BLaER1 (cell line): ENCODE measurements at regions not wholly inside any gene's neighbourhood (a gene's known extent, or its start where the extent isn't known, plus 50 kb on each side); places are given as distances from the start of the nearest gene placed in this dataset.

Source experiments
- H3K27ac ChIP-seq: shearing (Covaris generic); formaldehyde crosslinking; 2 replicates; pipeline ENCODE4 v1.8.1; 2022
- H3K27me3 ChIP-seq: shearing (Covaris generic); formaldehyde crosslinking; 2 replicates; pipeline ENCODE4 v1.8.1; 2022
- H3K36me3 ChIP-seq: shearing (Covaris generic); formaldehyde crosslinking; 2 replicates; pipeline ENCODE4 v1.8.1; 2022
- H3K4me1 ChIP-seq: shearing (Covaris generic); formaldehyde crosslinking; 2 replicates; pipeline ENCODE4 v1.8.1; 2022
- H3K4me2 ChIP-seq: shearing (Covaris generic); formaldehyde crosslinking; 2 replicates; pipeline ENCODE4 v1.8.1; 2022
- H3K4me3 ChIP-seq: shearing (Covaris generic); formaldehyde crosslinking; 2 replicates; pipeline ENCODE4 v1.8.1; 2022
- H3K9ac ChIP-seq: shearing (Covaris generic); formaldehyde crosslinking; 2 replicates; pipeline ENCODE4 v1.8.1; 2022
- H3K9me3 ChIP-seq: shearing (Covaris generic); formaldehyde crosslinking; 2 replicates; pipeline ENCODE4 v1.8.1; 2022
- H4K20me1 ChIP-seq: shearing (Covaris generic); formaldehyde crosslinking; 2 replicates; pipeline ENCODE4 v1.8.1; 2022
- Cebpa-rat ChIP-seq: shearing (Covaris generic); IDR thresholded peaks from 2 replicates; pipeline ENCODE4 v1.8.1; 2022

GRCh38 chrX:137428221-137428661, 137.7 kb upstream of the ZIC3 start:
- H3K36me3 ChIP-seq, result no peaks in the 10 kb centered on the region
- H3K27ac ChIP-seq, result no peak overlapping the region
- H3K9ac ChIP-seq, result no peak overlapping the region
- 0 out of 2 replicates have a peak, but pooled peaks cover 2% of the 10 kb centered on the region for H3K4me1 ChIP-seq
- no peak overlapping the region for H3K4me3 ChIP-seq
- TF ChIP-seq Cebpa-rat, result no peak
- H3K4me2 ChIP-seq, result no peak overlapping the region
- no peaks in the 10 kb centered on the region for H4K20me1 ChIP-seq
- H3K9me3 ChIP-seq, result peaks cover 47% of the 10 kb centered on the region
- H3K27me3 ChIP-seq, result peaks cover 48% of the 10 kb centered on the region

- H3K9ac ChIP-seq, result no peak overlapping the region
- peaks cover 47% of the 10 kb centered on the region for H3K9me3 ChIP-seq
- H3K27me3 ChIP-seq, result peaks cover 50% of the 10 kb centered on the region
- no peaks in the 10 kb centered on the region for H3K36me3 ChIP-seq
- no peak overlapping the region for H3K4me3 ChIP-seq
- H3K4me2 ChIP-seq, result no peak overlapping the region
- TF ChIP-seq Cebpa-rat, result no peak
- H3K4me1 ChIP-seq, result no peaks in the 10 kb centered on the region
- H3K27ac ChIP-seq, result no peak overlapping the region
- no peaks in the 10 kb centered on the region for H4K20me1 ChIP-seq
Measured at GRCh38 chrX:137427816-137428215, 138.1 kb upstream of the ZIC3 start.

- Histone ChIP-seq H3K4me1 (no peaks in the 10 kb centered on the region), H3K36me3 (no peaks in the 10 kb centered on the region), H3K9me3 (peaks cover 47% of the 10 kb centered on the region), H3K9ac (no peak overlapping the region), H3K27ac (no peak overlapping the region), H3K4me3 (no peak overlapping the region), H4K20me1 (no peaks in the 10 kb centered on the region), H3K27me3 (peaks cover 54% of the 10 kb centered on the region), H3K4me2 (no peak overlapping the region)
- no peak for TF ChIP-seq Cebpa-rat
Measured at GRCh38 chrX:137427426-137427778, 138.5 kb upstream of the ZIC3 start.

- Histone ChIP-seq H3K4me2 (no peak overlapping the region), H3K4me1 (no peaks in the 10 kb centered on the region), H3K4me3 (no peak overlapping the region), H3K27ac (no peak overlapping the region), H4K20me1 (no peaks in the 10 kb centered on the region), H3K27me3 (peaks cover 60% of the 10 kb centered on the region), H3K9me3 (peaks cover 47% of the 10 kb centered on the region), H3K9ac (no peak overlapping the region), H3K36me3 (no peaks in the 10 kb centered on the region)
- TF ChIP-seq Cebpa-rat, result no peak
Measured at GRCh38 chrX:137426695-137427425, 139.1 kb upstream of the ZIC3 start.

- Histone ChIP-seq H3K4me2 (no peak overlapping the region), H3K27ac (no peak overlapping the region), H4K20me1 (no peaks in the 10 kb centered on the region), H3K4me3 (no peak overlapping the region), H3K9ac (no peak overlapping the region), H3K36me3 (no peaks in the 10 kb centered on the region), H3K27me3 (peaks cover 68% of the 10 kb centered on the region), H3K9me3 (peaks cover 47% of the 10 kb centered on the region), H3K4me1 (no peaks in the 10 kb centered on the region)
- no peak for TF ChIP-seq Cebpa-rat
Measured at GRCh38 chrX:137425986-137426385, 139.9 kb upstream of the ZIC3 start.

- no peak overlapping the region for H3K27ac ChIP-seq
- no peak overlapping the region for H3K4me3 ChIP-seq
- H3K9me3 ChIP-seq, result peaks cover 47% of the 10 kb centered on the region
- no peak for TF ChIP-seq Cebpa-rat
- H3K4me2 ChIP-seq, result no peak overlapping the region
- no peaks in the 10 kb centered on the region for H3K4me1 ChIP-seq
- no peak overlapping the region for H3K9ac ChIP-seq
- no peaks in the 10 kb centered on the region for H3K36me3 ChIP-seq
- no peaks in the 10 kb centered on the region for H4K20me1 ChIP-seq
- peaks cover 74% of the 10 kb centered on the region for H3K27me3 ChIP-seq
Measured at GRCh38 chrX:137425273-137425902, 140.5 kb upstream of the ZIC3 start.

GRCh38 chrX:137424679-137425078, 141.2 kb upstream of the ZIC3 start:
- peaks cover 43% of the 10 kb centered on the region for H3K9me3 ChIP-seq
- no peaks in the 10 kb centered on the region for H3K4me1 ChIP-seq
- no peaks in the 10 kb centered on the region for H3K36me3 ChIP-seq
- peaks cover 81% of the 10 kb centered on the region for H3K27me3 ChIP-seq
- TF ChIP-seq Cebpa-rat, result no peak
- no peak overlapping the region for H3K4me3 ChIP-seq
- H3K4me2 ChIP-seq, result no peak overlapping the region
- H3K27ac ChIP-seq, result no peak overlapping the region
- H3K9ac ChIP-seq, result no peak overlapping the region
- no peaks in the 10 kb centered on the region for H4K20me1 ChIP-seq

- no peaks in the 10 kb centered on the region for H3K36me3 ChIP-seq
- no peak for TF ChIP-seq Cebpa-rat
- no peak overlapping the region for H3K4me3 ChIP-seq
- H3K4me1 ChIP-seq, result no peaks in the 10 kb centered on the region
- H3K4me2 ChIP-seq, result no peak overlapping the region
- peaks cover 28% of the 10 kb centered on the region for H3K9me3 ChIP-seq
- no peak overlapping the region for H3K9ac ChIP-seq
- H3K27me3 ChIP-seq, result peaks cover 88% of the 10 kb centered on the region
- no peak overlapping the region for H3K27ac ChIP-seq
- H4K20me1 ChIP-seq, result no peaks in the 10 kb centered on the region
Measured at GRCh38 chrX:137423241-137423640, 142.7 kb upstream of the ZIC3 start.

- no peaks in the 10 kb centered on the region for H3K4me1 ChIP-seq
- H3K36me3 ChIP-seq, result no peaks in the 10 kb centered on the region
- peaks cover 74% of the 10 kb centered on the region for H3K27me3 ChIP-seq
- H3K9me3 ChIP-seq, result no peaks in the 10 kb centered on the region
- TF ChIP-seq Cebpa-rat, result no peak
- no peak overlapping the region for H3K4me2 ChIP-seq
- no peaks in the 10 kb centered on the region for H4K20me1 ChIP-seq
- no peak overlapping the region for H3K9ac ChIP-seq
- no peak overlapping the region for H3K4me3 ChIP-seq
- H3K27ac ChIP-seq, result no peak overlapping the region
Measured at GRCh38 chrX:137418086-137418485, 147.8 kb upstream of the ZIC3 start.

- Histone ChIP-seq H3K9ac (no peak overlapping the region), H4K20me1 (no peaks in the 10 kb centered on the region), H3K4me2 (no peak overlapping the region), H3K27me3 (peaks cover 65% of the 10 kb centered on the region), H3K4me3 (no peak overlapping the region), H3K27ac (no peak overlapping the region), H3K36me3 (no peaks in the 10 kb centered on the region), H3K4me1 (no peaks in the 10 kb centered on the region), H3K9me3 (no peaks in the 10 kb centered on the region)
- no peak for TF ChIP-seq Cebpa-rat
Measured at GRCh38 chrX:137413190-137413589, 152.7 kb upstream of the ZIC3 start.
